ENCODE measurements at regions not wholly inside any gene's neighbourhood (a gene's known extent, or its start where the extent isn't known, plus 50 kb on each side); places are given as distances from the start of the nearest gene placed in this dataset.

DNA sequence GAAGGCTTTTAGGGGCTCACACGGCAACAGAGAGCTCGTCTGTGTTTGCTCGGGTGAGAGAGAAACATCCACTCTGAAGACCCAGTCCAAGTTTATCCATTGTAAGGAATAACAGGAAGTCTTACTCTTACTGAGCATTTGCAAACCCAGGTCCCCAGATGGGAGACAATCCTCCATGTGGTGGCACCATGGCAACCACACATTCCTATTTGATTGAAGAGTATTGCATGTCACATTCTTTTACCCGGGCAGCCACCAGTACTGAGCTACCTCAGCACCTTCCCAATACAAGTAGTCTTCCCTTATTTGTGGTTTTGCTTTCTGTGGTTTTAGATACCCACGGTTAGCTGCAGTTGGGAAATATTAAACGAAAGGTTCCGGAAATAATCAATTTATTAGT, 302.9 kb upstream of the RASGRP1 start:
- no peak for DNase-seq

DNA sequence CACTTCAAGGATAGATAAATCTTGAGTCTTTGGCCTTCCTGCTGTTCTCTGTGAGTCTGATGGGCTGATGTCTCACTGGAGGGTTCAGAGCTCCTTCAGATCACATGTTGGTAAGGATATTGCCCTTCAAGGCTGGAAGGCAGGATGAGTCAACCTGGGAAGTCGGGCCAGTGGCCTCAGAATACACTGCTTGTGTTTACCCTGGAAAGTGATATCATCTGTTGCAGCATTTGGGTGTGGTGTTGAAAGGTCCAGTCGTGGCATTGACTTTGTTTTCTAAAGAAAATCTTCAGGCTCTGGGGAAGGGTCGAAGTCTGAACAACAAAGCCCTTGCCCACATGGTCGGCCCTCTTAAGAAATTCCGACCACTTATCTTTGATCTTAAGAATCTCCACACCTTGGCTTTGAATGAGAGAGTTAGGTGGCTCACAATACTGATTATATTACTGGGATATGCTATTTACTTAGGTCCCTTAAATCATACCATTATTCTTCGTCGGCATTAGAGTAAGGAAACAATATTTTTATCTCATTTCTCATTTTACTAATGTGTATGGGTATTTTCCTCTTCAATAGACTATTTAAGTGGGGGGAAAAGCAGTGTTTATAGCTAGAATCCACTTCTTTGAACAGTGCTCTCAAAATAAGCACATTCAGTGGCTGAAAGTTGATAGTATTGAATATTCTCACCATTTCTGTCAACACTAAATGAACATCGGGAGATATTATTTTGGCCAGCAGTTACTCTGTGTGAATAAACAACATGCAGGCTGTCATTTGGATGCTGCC, 303.9 kb upstream of the RASGRP1 start:
- DNase-seq = no peak

DNA sequence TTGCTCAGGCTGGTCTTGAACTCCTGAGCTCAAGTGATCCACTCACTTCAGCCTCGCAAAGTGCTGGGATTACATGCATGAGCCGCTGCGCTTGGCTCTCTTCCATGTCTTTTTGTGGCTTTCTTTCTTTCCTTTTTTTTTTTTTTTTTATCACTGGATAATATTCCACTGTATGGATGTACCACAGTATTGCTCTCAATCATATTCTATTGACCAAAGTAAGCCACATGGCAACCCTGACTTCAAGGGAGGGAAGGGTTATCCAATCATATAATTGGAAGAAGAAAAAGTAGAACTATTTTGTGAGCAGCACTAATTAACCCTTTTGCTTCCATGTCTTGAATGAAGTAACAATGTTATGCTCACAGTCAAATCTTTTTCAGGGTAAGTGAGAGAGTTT, 307.0 kb upstream of the RASGRP1 start:
- no peak for DNase-seq

DNA sequence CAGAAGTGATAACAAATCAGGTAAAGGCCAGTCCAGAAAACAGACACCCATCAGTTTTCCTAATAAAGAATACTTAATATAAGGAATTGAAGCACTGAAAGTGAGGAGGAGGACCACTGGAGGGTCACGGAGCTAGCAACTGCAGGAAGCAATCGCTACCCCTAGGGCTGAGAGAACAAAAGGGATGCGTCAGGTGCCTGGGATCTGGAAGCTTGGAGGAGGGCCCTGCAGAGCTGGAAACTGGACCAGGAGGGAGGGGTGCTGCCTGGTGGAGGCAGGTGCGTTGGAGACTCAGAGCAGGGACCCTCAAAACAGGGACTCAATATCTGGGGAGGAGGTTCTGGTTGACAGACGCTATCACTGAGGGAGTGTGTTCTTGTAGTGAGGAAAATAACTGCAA, 308.1 kb upstream of the RASGRP1 start:
- no peak for DNase-seq

DNA sequence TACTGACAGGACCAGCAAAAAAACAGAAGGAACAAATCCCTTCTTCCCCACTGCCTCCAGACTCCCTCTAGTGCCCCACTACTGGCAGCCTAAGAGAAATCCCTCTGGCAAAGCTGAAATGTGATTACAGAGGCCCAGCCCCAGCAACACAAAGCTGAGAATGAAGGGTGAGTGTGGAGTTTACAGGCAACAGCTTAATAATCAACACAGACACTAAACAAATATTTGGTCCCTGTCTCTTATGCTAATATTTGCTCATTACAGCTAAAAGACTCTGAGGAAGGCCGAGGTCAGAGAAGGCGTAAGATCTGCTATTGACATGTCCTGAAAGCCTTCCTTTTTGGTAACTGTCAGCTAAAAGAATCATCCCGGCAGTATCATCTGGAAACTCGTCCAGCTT, 308.5 kb upstream of the RASGRP1 start:
- DNase-seq = no peak

DNA sequence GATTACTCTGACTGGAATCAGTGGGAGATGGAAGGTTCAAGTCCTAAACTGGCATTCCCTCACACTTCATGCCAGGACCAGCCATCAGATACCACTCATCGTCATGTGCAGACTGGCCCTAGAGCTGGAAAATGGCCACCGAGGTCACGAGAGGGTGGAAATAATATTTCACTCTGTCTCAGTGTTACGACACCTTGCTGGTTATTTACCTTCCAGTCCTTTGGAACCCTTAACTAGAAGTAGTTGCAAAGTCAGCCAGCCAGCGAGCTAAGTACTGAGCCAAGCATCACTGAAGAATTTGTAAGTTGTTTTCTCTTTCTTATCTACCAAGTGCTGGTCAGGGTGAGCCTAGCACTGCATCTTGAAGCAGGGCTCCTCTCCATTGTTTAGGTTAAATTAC, 309.9 kb upstream of the RASGRP1 start:
- no peak for DNase-seq

DNA sequence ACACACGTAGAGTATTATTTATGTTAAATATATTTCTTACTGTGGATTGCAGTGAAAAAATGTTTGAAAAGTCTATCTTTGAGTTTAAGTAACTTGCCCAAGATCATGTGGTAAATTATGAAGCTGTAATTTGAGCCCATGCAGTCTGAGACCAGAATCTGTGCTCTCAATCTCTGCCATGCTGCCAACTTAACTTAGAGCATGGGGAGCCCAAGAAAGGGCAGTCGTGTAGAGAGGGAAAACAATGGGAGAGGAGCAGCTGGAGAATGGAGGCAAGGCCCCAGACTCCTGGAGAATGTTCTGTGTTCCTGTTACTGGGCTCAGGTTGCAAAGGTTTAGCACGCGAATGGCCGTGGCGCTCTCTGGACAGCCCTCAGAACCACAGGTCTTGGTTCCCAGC, 311.6 kb upstream of the RASGRP1 start:
- DNase-seq = no peak

DNA sequence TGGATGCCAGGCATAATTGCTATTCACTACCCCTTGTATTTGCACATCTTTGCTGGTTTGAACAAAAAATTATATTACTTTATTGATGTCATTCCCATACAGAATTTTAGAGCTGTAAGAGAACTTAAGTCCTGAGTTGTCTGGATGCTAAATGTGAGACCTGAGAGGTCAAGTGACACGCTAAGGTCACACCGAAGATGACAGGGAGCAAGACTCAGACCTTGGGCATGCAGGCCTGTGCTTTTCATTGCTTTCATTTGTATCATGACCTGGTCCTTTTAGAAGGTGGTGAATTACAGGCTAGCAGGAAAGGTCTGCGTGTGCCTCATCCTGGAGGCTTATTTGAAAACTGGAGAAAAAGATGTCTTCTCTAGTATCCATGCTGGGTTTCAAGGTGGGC, 312.0 kb upstream of the RASGRP1 start:
- DNase-seq = no peak

DNA sequence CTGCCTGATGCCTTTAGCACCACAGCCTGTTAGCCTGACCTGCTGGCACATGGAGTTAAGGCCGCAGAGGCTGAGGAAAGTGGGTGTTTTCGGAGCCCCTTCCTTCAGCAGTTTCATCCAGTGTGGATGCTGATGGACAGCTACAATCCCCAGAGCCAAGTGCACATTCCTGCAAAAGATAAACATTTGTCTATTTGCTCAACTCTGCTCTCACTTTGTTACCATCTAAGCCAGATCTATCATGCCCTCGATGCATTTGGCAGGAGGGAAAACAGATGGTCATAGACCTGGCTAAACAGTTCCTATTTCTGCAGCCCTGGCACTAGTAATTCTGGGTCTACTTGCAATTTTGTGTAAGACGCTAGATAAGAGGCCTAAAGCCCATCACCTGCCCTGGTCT, 312.9 kb upstream of the RASGRP1 start:
- DNase-seq = no peak

DNA sequence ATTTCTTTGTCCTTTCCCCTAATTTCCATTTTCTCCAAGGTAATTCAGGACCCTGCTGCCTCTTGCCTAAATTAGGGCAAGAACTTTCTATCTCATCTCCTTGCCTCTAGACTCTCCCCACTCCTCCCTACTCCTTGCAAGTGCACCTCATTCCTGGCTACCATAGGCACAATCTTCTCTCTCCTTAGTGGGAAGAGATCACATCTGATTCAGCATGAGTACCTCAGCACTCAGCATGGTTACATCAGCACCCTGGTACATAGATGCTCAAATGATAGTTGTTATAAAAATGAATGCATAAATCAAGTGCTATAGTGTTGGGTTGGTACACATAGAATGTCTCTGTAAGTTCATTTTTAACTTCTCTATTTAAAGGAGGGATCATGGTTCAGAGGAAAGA, 313.4 kb upstream of the RASGRP1 start:
- no peak for DNase-seq

DNA sequence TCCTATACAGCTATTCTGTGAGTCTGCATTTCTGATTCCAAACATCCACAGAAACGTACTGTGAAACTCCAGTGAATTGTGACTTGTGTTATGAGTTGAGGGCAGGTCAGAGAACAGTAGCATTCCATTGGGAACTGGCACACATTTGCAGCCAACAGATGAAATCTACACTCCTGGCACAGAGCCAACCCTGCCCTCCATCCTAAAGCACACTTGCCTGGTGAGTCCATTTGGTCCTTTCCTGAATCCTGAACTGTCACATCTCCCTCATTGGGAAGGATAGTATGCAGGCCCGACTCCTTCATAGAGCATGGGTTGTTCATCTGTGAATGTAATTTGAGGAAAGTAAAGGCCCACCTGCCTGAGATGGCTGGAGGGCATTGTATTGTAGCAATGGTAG, 314.3 kb upstream of the RASGRP1 start:
- DNase-seq = no peak

DNA sequence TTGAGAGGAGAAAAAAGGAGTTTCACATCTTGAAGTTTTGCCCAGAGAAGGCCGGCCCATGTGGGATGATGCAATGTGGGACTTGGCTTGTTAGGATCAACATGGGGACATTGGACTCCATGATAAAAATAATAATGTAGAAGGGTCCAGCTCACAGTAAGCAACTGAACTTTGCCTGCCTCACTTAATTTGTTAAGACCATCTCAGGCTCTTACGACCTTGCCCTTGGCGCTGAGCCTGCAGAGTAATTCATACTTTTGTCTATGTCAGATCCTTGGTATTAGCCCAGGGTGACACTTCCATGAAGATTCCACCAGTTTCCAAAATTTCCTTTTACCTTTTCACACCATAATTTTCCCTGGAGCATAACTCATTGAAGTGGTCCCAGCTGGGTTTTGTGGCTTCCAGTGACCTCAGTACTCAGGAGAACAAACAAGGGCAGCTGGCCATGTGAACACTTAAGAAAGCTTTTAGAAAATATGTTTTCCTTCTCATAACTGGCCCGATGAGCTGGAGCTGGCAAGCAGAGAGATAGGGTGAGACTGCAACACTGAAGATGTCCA, 315.4 kb upstream of the RASGRP1 start:
- no peak for DNase-seq

DNA sequence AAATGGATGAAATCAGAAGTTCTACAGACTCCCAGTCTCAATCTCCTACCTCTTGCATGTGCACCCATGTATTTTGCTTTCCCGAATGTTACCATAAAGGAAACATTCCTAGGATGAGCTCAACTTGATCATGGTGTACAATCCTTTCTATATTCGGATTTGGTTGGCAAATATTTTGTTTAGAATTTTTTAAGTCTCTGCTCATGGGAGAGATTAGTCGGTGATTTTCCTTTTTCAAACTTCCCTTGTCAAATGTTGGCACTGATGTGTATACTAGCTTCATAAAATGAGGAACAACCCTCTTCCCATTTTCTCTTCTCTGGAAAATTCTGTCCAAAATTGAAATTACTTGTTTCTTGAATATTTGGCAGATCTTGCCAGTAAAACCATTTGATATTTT, 317.6 kb upstream of the RASGRP1 start:
- no peak for DNase-seq

DNA sequence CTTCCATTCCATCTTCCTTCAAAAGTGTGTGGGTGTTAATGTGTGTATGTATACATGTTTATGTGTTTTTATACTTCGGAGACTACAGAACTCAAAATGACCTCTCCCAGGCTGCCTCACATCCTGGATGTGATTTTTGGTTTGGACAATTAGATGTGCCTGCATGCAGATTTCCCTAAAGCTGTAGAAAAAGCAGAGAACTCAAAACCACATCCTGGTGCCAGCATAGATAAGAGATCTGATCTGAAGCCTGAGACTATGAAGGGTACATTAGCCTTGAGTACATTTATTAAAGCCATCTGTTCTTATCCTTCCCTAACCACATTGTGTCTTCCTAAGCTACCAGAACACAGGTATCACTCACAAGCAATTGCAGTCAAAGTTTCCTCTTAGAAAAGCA, 319.4 kb upstream of the RASGRP1 start:
- DNase-seq = no peak

DNA sequence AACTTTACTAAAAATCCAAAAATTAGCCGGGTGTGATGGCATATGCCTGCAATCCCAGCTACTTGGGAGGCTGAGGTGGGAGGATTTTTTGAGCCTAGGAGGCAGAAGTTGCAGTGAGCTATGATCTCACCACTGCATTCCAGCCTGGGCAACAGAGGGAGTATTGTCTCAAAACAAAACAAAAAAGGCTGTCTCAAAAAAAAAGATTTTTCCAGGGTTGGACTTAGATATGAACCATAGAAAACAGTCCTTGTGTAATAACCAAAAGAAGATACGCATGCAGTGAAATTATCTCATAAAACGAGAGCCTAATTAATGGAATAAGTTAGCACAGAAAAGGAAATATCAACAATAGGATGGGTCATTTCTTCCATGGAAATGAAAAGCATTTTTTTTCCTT, 320.4 kb upstream of the RASGRP1 start:
- DNase-seq = no peak

DNA sequence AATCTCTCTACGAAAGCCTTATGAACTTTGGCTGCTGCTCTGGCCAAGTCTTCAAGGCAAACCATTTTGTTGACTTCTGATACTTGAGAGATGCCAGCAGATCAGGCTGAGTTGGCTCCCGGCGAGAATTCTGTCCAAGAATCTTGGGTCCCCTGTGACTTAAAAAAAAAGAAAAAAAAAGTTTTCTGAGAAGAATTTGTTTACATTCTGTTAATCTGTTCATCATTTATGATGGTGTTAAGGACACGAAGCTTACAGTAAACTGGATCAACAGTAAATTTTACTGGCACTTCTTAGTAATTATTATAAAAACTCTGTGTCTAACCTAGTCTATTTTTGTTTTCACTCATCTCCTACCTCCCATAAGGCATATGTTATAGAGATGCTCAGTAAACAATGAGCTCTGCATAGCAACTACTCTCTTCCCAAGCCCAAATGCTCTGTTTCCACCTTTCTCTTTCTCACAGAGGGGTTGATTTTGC, 320.9 kb upstream of the RASGRP1 start:
- DNase-seq = no peak

DNA sequence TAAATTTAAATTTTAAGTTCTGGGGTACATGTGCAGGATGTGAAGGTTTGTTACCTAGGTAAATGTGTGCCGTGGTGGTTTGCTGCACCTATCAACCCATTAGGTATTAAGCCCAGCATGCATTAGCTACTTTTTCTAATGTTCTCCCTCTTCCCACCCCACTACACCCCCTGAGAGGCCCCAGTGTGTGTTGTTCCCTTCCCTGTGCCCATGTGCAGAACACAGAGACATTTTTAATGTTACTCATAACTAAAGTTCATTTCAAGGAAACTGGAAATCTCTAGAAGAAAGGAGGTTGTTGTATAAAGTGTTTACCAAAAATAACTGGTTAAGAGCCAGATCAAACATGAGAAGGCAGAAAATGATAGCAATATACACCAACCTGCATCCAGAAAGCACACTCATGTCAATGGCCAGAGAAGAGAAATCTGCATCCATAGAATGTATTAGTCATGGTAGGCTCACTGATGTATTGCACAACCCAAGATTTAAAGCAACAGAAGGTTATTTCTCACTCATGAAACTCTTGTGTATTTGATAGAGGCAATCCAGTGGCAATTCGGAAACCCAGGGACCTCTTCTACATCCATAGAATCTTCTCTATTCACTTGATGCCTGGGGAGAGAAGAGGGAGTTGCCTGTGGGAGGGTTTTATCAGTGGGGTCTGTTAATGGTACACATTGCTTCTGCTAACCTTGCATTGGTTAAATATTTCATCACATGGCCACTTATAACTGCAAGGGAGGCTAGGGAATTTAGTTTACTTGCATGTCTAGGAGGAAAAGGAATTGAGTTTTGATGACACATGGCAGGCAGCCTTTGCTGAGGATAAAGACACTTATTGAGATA, 321.9 kb upstream of the RASGRP1 start:
- DNase-seq = no peak

DNA sequence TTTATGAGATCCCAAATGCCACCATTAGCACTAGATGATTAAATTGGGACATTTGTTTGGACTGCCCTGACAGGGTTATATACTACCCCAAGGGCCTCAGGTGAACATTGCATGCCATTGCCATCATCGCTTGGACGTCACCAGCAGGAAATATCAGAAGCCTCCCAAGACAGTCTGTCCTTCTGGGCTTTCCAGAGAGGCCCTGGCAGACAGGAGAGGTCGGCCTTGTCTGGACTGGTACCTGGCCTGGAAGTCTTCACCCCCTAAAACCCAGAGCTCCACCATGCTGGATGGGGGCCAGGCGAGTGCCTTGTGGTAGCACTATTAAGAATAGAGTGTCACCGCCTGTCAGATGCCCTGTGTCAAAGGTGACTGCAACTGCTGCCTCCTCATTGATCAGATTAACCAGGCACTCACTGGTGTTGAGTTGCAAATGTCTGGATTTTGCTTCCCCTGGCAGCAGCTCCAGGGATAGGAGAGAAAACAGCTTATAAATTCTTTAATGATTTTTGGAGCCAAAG, 324.1 kb upstream of the RASGRP1 start:
- DNase-seq = no peak

DNA sequence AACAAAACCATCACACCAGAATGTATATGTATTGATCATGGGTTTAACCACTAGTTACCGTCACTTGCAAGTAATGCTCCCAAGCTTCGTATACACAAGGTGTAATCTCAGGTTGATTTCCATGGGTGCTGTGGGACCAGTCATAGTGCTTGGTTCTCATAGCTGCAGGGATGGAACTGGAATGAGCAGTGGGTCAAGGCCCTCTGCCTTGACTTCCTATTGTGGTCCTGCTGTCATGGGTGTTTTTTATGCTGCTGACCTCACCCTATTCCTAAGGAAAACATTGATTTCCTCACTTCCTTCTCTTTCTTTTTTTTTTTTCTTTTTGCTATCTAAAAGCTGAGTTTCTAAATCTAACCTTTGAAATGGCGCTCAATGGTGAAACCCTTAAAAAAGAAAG, 325.6 kb upstream of the RASGRP1 start:
- DNase-seq = no peak

DNA sequence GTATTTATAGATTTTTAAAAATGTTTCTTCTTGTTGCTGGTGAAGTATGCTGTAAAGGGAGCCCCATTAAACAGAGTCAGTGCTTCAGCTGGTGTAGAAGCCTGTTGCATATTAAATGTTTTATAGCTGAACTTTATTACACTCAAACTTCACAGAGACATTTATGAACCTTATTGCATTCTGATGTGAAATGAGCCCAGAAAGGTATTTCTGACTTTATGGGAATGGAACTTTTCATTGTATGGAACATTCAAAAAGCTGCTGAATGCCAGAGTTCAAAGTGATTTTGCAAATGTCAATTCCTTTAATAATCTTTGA, 329.3 kb upstream of the RASGRP1 start:
- DNase-seq = no peak

DNA sequence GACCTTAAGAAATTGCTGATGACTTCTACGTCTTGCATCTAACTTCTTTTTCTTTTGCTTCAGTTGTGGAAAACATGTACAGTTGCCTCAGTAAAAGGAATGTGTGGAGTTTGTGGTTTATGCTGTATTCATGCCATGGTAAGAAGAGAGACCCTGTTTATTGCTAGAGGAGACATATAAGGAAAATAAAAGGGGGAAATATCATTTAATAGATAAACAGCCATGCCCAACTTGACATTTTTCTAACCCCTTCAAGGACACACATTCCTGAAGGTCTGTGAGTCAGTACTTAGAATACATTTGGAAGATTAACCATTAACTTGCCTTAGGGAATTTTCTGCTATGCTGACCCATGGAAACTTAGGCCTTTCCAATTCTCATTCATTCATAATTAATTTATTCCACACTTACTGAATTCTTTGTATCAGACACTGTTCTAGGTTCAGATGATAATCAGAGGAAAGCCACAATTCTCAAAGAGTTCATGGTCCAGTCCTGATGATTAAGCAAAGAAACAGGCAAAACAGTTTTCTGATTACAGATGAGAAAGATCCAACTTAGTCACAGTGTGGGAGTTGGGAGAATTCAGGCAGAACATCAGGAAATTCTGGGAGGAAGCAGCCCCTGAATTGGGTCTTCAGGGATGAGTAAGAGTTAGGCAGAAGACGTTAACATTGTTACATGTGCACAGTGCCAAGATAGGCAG, 329.8 kb upstream of the RASGRP1 start:
- DNase-seq = no peak

DNA sequence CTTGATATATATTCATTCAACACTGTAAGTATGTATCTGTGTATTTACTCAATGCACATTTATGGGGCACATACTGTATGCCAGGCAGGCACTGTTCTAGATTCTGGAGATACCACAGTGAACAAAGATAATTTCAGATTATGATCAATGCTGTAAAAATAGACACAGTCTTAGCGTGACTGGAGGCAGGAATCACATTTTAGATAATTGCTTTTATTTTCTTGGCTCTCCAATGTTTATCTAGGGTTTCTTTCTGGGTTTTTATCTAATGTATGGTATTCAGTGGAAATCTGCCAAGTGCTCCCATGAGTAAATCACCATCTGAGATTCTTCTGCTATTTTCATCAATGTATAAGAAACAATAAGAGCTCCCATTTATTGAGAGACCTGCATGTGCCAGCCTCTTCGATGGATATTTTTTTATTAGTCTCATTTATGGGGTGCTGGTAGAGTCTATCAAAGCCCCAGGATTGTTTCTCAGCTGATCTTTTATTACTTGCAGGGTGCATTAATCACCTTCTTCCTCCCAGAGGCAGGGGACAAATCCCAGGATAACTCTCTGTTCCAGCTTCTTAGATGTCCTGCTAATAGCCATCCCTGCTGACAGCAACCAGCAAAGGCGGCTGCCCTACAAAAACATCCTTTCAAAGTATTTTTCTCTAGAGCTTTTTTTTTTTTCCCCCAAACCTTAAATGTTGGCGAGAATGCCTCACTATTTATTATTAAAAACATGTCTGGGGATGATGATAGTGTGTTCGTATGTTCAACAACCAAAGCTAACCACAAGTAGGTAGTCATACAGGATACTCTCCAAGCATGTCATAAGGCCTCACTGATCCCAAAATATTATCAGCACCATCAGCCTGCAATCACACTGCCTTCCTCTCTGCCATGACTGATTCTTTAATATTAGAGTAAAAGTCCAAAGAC, 331.0 kb upstream of the RASGRP1 start:
- no peak for DNase-seq
